Adrenal gland (tissue), 5 donors: ENCODE measurements at regions not wholly inside any gene's neighbourhood (a gene's known extent, or its start where the extent isn't known, plus 50 kb on each side); places are given as distances from the start of the nearest gene placed in this dataset.

Experiments
- CTCF ChIP-seq, 6 experiments: fragments of 450-650 bp in 4 of 6; fragments of 200-600 bp in 2 of 6; sonication (generic) in 1 of 6; IDR thresholded peaks; 1 replicate in 5 of 6; 2 replicates in 1 of 6; pipeline versions ENCODE4 v1.5.1 to v1.8.0; 2016 to 2021; ENCODE audit warnings: antibody characterized with exemption in 6 of 6, mild to moderate bottlenecking in 2 of 6, moderate library complexity in 1 of 6
- POLR2A ChIP-seq, 2 donors: fragments of 450-650 bp; IDR thresholded peaks; one replicate each; pipeline ENCODE4 v1.6.1; 2017; ENCODE audit warnings: antibody characterized with exemption in 2 of 2, mild to moderate bottlenecking in 2 of 2, moderate library complexity in 1 of 2
- donor health status: DM: no; HTN: no; CAD: no.

GRCh38 chr12:111298582-111299436 is 70.1 kb downstream of the PHETA1 start:
- TF ChIP-seq CTCF (IDR thresholded peaks at IDR 0.05), result peak; percentile 58 to 83 (median 70)
- TF ChIP-seq POLR2A (IDR thresholded peaks at IDR 0.05), result no peak
